DMS79 treated with DMSO at 0.1 percent for 48 hours (cell line): ENCODE measurements at regions not wholly inside any gene's neighbourhood (a gene's known extent, or its start where the extent isn't known, plus 50 kb on each side); places are given as distances from the start of the nearest gene placed in this dataset.
"Not testable (repeated sequence)": the region's sequence is repeated elsewhere in the genome, so short reads cannot be mapped to it uniquely, and the experiment has no call there.

ENCODE experiments used
- DNase-seq: peaks from one replicate; lab custom pipeline; 2025; lab: John Stamatoyannopoulos, UW

DNA sequence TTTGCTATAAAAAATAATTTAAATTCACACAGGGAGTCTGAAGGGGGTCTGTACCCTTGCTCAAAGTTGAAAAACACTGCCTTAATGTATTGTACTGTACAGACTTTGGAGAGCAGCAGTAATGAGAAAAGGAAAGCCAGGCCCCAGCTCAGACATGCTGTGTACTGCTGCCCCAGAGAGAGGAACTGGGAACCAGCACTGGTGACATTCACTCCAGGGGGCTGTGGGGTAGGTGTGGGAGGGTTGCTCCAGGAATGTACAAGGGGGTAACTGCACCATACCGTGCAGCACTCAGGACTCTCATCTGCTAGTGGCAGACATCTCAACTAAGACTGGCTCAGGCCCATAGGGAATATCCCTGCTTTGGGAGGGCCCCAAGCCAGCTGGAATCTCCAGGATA is 146.0 kb upstream of the RMP24 start:
- DNase-seq, result no peak

DNA sequence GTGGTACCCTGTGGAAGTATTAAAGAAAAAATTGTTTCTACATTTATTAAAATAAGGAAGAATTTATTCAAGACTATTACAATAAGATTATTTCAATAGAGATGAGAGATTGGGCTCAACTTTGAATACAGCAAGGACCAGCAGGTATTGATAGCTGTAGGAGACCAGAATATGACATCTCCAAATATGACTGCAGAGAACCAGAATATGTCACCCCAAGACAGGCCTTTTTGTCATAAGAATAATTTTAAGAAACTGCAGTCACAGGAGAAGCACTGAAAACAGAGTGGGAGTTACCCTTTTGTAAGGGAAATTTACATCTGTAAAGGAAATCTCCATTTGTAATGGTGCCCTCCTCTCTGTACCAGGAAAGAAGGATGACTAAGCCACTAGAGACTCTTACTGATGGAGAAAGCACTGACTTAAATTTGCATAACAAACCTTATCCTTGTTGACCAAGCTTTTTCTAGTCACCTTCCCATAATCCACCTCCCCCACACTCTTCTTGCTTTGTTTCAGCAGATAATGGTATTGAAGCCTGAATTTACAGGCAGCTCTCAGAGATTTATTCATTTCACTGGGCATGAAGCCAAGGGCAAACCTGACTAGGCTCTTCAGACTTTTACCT is 145.1 kb upstream of the RMP24 start:
- DNase-seq, result peak; percentile 17

DNA sequence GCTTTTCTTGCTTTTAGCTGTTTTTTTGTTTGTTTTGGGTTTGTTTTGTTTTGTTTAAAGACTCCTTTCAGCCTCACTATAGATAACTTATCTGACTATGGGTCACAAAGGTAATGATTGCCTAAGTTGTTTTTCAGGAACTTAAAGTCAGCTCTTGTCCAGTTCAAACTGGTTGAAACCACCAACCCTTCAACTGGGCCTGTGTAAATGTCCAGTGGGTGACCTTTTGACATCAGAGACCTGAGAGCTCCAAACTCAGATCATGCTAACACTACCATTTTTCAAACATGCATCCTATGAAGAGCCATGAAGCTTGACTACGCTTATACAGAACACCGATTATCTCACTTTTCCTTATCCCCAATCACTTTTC is 144.6 kb upstream of the RMP24 start:
- DNase-seq, result no peak

DNA sequence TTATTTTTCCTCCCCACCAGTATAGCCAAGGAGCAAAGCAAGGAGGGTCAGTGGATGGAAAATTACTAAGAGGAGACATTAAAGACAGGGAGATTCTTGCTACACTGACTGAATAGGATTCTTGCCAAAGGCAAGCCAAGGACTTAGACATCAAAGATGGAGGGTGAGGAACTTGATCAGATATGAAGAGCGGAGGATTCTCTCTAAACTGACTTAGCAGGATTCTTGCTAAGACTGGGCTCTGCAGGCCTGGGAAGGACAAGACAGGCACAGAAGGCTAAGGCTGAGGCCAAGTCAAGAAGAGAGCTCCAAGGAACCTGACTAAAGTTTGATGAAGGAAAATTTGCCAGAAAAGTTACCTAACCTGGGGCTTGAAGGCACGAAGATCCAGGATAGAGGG is 143.9 kb upstream of the RMP24 start:
- no peak for DNase-seq

DNA sequence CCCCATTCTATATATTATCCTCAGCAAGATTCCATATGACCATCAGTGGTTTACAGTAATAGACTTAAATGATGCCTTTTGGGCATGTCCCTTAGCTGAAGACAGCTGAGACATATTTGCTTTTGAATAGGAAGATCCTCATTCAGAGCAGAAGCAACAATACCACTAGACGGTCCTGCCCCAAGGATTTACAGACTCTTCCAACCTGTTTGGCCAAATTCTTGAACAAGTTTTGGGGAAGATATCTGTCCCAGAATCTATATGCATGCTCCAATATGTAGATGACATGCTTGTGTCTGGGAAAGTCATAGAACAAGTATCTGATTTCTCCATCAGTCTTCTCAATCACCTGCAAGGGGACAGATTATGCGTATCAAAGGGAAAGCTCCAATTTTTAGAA is 137.1 kb upstream of the RMP24 start:
- no peak for DNase-seq

DNA sequence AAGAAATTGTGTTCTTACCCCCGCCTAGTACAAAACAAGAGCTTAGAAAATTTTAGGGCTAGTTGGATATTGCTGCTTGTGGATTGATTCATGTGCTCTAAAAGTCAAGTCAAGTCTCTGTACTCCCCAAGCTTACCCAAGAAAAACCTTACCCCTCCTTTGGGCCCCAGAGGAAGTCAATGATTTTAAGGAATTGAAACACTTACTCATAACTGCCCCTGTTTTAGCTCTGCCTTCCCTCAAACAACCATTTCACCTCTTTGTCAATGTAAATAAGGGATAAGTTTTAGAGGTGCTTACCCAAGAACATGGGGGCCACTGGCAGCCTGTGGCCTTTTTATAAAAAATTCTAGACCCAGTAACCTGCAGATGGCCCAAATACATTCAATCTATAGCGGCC is 136.6 kb upstream of the RMP24 start:
- no peak for DNase-seq

DNA sequence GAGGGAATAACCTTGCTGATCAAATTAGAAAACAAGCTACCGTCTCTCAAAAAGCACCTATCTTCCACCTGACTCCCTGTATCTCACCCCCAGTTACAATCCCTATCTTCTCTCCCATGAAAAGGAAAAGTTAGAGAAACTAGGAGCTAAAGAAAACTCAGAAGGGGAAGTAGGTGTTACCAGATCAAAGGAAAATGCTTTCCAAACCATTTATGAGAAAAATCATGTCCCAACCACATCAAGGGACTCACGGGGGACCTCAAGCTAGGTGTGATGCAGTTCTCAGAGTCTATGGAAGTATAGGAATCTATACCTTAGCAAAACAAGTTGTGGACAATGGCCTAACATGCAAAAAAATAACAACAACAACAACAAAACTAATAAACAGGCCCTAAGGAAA is 135.5 kb upstream of the RMP24 start:
- no peak for DNase-seq

DNA sequence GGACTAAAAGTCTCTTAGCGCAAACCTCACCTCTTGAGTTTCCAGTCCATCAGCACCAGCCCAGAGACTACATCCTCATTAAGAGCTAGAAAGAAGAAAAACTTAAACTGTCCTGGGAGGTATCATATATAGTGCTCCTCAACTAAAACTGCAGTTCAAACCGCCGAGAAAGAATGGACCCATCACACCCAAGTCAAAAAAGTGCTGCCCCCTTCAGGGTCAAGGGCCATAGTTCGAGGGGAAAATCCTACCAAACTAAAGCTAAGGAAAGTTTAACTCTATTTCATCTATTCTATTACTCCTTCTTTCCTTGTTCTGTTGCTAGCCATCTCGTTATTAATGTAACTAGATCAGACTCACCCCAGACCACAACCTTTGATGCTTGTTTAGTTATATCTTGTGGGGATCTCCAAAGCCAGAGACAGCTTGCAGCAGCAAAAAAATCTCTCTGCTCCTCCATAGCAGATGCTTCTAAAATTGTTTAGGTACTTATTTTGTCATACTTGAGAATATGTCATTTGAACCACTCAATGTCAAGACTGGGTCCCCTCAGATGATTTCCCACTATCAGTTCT is 134.5 kb upstream of the RMP24 start:
- DNase-seq, result no peak

DNA sequence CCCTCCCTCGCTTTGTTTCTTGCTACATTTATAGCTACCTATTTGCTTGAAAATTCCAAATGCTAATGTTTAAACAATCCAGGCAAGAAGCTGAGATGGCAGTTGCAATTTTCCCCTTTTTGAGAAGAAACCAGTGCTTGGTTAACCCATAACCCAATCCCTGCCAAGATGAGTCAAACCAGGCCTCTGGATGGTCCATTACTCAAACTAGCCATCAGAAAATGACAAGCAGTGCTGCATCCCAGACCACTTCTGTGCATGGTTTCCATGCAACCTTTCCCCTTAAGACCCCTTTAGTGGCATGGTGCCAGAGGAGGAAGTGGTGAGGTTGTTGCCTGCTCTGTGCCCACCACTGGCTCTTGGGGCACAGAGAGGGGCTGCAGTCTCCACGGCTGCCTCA is 131.2 kb upstream of the RMP24 start:
- DNase-seq, result no peak

DNA sequence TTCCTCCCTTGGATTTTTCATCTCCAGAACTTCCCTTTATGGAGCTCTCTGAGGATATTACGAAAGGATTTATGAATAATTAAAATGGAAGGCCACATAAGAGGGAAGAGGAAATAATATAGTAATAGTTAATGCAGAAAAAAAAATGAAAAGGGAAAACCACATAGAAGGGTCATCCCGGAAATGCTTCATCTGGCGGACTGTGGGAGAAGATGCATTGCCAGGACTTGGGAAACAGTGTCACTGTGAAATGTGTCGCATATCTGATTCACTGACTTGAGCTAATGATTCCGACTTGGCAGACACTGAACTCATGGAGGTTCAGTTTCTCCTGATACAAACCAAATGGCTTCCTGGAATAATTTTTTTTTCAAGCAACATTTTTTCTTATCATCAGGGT is 129.9 kb upstream of the RMP24 start:
- DNase-seq, result no peak

DNA sequence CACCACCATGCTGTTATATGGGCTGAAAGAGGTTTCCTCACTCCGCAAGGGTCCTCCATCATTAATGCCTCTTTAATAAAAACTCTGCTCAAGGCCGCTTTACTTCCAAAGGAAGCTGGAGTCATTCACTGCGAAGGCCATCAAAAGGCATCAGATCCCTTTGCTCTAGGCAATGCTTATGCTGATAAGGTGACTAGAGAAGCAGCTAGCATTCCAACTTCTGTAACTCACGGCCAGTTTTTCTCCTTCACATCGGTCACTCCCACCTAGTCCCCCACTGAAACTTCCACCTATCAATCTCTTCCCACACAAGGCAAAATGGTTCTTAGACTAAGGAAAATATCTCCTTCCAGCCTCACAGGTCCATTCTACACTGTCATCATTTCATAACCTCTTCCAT is 124.2 kb upstream of the RMP24 start:
- DNase-seq, result not testable (repeated sequence)

DNA sequence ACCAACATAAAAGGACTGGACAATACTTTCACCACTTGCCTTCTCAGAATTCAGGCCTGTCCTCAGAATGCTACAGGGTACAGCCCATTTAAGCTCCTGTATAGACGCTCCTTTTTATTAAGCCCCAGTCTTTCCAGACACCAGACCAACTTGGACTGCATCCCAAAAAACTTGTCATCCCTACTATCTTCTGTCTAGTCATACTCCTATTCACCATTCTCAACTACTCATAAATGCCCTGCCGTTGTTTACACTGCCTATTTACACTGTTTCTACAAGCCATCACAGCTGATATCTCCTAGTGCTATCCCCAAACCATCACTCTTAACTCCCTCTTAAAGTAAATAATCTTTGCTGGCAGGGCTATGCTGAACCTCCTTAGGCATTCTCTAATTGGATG is 123.2 kb upstream of the RMP24 start:
- not testable (repeated sequence) for DNase-seq

DNA sequence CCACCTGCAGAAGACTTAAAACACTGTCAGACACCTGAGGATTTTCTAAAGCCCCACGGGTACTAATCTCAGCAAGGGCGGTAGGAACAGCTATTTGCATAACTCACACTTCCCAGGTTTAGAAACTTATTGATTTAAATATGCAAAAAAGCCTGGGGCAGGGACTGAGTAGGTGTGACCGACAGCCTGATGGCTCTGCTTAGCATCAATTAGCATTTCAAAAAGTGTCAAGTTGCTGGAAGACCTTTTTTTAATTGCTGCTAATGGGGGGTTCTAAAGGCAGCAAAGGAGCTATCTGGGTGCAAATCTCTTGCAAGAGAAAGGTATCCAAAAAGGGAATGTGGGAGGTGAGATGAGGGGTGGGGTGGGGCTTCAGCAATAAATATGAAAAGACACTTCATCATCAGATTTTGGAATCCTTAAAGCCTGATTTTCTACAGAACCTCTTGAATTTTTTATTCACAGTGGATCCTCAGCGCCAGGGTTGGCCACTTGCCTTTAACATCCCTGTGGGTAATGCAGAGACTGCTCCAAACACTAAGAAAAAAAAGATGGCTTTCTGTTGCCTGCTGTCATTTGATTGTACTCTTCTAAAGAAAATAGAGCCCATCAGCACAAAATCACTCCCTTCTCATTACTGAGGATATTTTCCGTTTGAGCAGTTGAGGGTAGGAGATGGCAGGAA is 121.1 kb upstream of the RMP24 start:
- DNase-seq, result no peak

DNA sequence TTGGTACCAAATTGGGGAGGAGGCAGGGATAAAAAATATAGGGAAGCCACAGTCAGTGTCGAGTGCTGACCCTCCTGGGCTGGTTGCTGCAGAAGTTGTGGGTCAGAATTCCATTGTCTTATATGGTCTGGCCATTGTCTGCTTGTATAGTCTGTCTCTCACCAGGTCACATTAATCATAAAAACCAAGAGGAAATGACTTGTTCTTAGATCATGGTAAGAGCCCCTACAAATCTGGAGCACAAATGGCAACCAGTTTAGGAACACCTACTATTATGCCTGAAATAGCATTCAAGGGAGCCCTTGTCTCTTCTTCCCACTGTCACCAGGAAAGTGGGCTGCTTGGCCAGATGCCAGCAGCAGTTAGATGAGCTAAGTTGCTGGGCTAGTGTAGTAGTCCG is 119.7 kb upstream of the RMP24 start:
- no peak for DNase-seq

DNA sequence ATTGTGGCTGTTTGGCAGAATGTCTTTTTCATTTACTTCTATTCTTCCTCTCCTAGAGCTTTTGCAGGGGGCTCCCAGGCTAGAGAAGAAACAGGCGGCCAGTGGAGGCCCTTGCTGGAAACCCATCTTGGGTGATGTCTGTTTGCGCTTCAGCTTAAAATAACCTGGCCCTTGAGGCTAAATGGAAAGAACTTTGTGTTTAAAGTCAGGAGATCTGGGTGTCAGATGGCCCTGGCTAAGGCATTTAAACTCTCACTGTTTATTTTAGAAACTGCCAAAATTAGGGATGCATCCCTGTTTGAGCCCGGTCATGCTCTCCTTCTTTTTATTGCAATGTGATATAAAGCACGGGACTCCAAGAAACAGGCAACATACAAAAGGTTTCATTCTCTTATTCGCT is 118.4 kb upstream of the RMP24 start:
- no peak for DNase-seq

DNA sequence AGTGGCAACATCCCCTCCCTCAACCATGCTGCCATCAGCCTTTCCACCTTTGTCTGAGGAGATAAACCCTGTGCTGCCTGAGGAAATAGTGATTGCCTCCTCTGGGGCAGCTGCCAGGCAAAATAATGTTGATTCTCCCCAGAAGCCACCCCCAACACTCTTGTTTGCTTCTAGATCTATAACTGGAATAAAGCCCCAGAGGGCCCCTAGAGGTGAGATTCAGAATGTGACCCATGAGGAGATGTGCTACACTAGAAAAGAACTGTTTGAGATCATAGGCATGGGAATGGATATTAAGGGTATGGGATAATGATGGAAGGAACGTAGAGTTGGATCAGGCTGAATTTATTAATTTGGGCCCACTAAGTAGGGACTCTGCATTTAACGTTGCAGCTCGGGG is 116.3 kb upstream of the RMP24 start:
- no peak for DNase-seq

DNA sequence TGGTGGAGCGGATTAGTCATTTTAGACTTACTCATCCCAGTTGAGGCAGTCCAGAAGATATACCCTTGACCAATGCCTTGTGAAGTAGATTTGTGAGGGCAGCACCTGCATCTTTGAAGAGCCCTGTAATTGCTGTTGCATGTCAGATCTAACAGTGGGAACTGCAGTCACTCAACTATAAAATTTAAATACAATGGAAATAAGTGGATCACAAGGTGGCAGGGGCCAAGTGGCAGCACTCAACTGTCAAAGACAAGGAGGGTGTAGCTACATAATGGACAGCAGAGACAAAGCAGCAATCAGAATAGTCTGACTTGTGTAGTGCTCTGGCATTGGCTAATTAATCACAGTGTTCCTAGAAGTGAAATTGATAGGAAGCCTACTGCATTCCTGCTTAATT is 115.8 kb upstream of the RMP24 start:
- DNase-seq, result not testable (repeated sequence)

DNA sequence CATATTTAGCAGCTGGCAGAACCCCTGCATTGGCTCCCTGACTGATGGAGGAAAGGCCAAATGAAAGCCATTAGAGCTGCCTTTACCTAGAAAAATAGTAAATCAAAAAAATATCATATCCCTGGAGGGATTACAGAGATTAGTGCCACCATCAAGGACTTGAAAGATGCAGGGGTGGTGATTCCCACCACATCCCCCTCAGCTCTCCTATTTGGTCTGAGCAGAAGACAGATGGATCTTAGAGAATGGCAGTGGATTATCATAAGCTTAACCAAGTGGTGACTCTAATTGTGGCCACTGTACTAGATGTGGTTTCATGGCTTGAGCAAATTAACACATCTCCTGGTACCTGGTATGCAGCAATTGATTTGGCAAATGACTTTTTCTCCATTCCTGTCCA is 114.9 kb upstream of the RMP24 start:
- not testable (repeated sequence) for DNase-seq

DNA sequence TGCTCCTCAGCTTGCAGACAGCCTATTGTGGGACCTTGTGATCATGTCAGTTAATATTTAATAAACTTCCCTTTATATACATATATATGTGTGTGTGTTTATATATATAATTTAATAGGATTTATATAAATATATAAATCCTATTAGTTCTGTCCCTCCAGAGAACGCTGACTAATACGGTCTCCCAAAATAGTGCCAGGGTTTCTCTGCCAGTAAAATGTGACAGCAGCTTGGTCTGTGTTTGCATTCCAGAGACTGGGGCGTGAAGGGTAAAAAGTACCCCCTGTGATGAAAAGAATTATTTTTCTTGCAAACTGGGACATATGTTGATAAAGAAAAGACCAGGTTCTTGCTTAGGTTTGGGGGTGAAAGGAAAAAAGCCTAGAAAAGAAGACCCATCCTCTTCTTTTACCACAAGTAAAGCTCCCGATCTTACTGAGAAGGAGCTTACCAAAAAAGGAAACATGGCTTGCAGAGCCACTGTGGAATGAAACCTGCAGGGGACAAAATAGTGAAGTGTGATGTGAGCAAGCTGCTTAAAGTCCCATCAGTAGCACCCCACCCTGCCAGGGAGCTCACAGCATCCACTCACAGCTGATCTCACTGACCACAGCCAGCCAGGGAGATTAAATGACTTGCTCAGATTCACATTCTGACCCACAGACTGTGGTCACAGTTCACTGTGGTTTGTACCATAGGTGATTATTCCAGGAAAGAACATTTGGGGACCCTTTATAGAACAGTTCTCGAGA is 110.9 kb upstream of the RMP24 start:
- DNase-seq, result no peak

DNA sequence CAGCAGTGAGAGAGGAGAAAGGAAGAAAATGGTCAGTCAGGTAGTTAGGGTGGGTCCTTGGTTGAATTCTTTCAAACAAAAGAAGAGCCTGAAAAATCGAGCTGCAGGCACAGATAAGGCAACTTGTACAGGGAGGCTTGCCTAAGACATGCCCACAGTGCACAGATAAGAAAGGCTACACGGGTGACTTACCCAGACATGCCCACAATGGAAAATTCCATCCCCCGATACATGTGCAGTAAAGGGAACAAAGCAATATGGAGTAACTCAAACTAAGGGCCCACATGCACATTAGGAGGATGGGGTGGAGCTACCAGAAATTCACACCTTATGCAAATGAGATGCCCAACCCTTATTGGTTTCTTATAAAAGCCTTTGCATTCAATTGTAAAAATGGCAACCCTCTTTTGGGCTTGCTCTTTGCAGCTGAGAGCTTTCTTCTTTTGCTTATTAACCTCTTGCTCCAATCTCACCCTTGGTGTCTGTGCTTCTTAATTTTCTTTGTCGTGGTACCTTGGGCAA is 110.3 kb upstream of the RMP24 start:
- no peak for DNase-seq

DNA sequence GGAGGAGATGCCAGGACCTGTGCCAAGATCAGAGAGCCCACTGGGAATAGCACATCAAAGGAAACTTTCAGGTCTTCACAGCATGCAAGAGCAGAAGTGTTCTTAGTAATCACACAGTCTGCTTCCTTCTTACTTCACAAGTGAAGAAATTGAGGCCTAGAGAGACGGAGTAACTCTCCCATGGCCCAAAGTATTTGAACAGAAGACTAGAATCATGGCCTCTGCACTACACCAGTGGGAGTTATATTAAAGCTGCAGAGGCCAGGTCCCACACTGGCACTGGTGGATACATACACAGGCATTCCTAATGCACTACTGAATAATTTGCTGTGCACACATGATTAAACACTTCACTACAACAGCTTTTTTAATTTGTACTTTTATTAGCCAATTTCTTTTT is 107.6 kb upstream of the RMP24 start:
- peak; percentile 86 for DNase-seq

DNA sequence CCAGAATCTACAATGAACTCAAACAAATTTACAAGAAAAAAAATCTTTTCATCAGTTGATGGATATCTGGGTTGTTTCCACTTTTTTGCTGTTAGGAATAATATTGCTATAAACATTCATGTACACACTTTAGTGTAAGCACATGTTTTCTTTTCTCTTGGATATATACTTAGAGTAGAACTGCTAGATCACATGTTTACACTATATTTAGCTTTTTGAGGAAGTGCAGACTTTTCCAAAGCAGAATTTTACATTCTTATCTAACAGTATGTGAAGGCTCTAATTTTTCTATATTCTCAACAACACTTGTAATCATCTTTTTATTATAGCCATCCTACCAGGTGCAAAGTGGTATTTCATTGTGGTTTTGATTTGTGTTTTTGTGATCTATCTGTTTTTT is 103.6 kb upstream of the RMP24 start:
- no peak for DNase-seq

DNA sequence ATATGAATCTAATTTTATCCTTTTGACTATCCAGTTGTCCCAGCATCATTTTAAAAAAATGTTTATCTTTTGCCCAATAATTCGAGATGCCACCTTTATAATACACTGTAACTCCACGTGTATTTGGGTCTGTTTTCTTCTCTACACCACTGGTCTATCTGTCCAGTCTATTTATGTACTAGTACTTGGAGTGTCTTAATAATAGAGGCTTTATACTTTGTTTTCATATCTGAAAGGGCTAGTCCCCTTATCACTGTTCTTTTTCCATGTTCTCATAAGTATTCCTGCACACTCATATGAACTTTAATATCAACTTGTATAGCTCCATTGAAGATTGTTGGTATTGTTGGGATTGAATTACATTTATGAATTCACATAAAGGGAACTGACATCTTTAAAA is 101.1 kb upstream of the RMP24 start:
- no peak for DNase-seq
